DMS 273 treated with DMSO at 0.1 percent for 48 hours (cell line): ENCODE measurements at regions not wholly inside any gene's neighbourhood (a gene's known extent, or its start where the extent isn't known, plus 50 kb on each side); places are given as distances from the start of the nearest gene placed in this dataset.

Source experiments
- DNase-seq: peaks from one replicate; lab custom pipeline; 2025; lab: John Stamatoyannopoulos, UW

- DNase-seq, result no peak
Observed at GRCh38 chr2:156697906-156698305, 261.7 kb downstream of the GPD2 start.

- DNase-seq, result no peak
Observed at GRCh38 chr2:156700681-156701080, 264.5 kb downstream of the GPD2 start.

- DNase-seq, result no peak
Observed at GRCh38 chr2:156702541-156702940, 266.4 kb downstream of the GPD2 start.

GRCh38 chr2:156703642-156704041 lies 267.5 kb downstream of the GPD2 start:
- DNase-seq, result no peak

GRCh38 chr2:156704132-156704531 lies 268.0 kb downstream of the GPD2 start:
- DNase-seq, result no peak

- DNase-seq, result no peak
Observed at GRCh38 chr2:156704617-156705016, 268.4 kb downstream of the GPD2 start.

DNA sequence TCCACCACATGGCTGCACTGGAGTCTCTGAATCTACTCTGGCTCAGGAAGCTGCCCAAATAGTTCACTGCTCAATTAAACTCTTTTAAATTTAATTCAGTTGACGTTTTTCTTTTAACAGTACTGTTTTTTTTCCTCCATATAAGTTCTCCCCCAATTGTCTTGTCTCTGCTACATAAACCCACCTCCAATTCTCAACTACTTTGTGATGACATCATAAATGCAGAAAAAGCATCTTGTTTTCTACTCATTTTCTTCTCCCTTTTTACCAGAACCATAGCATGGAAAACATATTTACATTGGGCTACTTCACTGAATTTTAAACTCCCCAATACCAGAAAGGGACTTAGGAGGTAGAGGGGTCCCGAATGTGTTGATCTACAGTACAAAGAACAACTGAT lies 270.4 kb downstream of the GPD2 start:
- no peak for DNase-seq

DNA sequence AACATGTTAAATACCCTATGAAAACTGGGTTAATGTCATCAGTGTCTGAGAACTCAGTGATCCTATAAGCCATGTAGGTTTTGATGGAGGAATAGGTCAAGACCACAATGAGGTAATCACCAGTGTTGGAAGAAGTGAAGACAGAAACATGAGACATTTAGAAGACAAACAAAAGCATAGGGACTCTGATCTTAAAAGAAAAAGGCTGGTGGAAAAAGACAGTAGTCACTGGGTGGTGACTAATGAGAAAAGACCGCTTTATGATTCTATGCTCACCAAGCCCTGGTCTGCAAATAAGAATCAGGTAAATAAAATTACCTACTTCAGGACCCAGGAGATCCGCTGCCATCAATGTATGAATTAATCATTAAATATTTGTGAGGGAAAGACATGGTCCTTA lies 271.9 kb downstream of the GPD2 start:
- no peak for DNase-seq

DNA sequence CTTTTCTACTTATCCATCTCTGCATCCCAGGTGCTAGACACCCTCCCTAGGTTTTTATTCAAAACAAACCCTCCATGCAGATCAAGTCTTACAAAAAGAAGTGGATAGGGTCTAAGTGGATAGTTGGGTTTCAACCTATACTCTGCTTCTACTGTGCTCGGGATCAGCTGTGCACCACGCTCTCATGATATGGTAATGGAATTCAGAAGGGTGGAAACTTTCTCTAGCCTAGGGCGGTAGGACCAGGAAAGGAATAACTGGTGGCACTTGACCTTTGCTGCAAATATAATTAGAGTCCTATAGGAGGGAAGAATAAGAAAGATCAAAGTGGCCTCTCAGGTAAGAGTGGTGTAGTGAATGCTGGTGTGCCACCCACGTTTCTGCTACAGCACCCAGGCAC lies 272.9 kb downstream of the GPD2 start:
- no peak for DNase-seq

DNA sequence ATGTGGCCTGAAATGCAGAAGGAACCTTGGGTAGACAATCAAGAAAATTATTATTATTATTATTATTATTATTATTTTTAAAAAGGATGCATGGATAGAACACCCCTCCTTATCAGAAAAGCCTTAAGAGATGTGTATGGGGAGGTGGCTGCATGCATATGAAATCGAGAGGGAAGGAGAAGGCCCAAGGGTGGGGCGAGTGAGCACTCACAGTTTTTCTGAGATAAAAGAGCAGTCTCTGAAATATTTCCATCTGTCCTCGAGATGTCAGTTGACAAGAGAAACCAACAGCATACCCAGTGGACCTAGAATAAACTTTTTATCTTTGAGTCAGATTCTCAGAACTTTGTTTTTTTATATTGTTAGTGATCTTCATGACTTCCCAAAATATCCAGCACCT lies 282.9 kb downstream of the GPD2 start:
- DNase-seq, result no peak

- no peak for DNase-seq
Observed at GRCh38 chr2:156727867-156728266, 291.7 kb downstream of the GPD2 start.

- no peak for DNase-seq
Observed at GRCh38 chr2:156728328-156728727, 292.1 kb downstream of the GPD2 start.

DNA sequence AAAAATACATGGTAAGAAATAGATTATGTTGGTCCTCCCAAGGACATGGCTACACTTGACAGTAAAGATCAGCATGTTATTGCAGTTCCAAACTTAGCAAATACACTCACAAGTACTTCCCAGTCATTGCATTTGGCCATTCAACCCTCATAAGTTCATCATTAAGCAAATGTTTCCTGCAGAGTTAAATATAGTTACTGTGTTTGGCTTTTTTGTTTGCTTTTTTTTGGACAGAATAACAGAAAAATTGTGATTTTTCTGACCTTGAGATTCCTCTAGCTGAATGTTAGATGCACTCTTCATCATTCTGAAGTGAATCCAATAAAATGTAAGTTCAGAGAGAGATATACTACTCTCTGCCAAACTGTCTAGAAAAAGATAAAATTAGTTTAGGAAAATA lies 295.3 kb downstream of the GPD2 start:
- DNase-seq, result no peak

DNA sequence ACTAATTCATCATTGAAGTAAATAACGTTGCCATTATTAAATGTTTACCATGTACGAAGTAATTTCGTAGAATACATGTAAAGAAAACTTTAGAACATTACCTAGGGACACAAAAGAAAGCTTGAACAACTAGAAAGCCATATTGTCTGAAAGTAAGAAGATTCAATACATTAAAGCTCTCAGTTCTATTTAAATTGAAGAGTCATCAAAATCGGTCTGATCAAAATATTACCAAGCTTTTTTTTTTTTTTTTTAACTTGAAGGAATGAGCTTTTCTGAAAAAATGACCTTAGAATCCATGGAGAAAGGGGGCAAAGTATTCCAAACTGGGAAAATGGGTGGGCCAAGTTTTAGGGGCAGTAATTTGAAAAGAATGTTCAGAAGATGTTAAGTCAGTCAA lies 300.8 kb downstream of the GPD2 start:
- no peak for DNase-seq

GRCh38 chr2:156739301-156739700 lies 303.1 kb downstream of the GPD2 start:
- DNase-seq, result no peak

- no peak for DNase-seq
Observed at GRCh38 chr2:156745619-156746018, 309.4 kb downstream of the GPD2 start.

GRCh38 chr2:156748221-156748620 lies 312.0 kb downstream of the GPD2 start:
- no peak for DNase-seq

GRCh38 chr2:156752042-156752441 lies 315.9 kb downstream of the GPD2 start:
- no peak for DNase-seq

GRCh38 chr2:156753766-156754165 lies 317.6 kb downstream of the GPD2 start:
- no peak for DNase-seq

DNA sequence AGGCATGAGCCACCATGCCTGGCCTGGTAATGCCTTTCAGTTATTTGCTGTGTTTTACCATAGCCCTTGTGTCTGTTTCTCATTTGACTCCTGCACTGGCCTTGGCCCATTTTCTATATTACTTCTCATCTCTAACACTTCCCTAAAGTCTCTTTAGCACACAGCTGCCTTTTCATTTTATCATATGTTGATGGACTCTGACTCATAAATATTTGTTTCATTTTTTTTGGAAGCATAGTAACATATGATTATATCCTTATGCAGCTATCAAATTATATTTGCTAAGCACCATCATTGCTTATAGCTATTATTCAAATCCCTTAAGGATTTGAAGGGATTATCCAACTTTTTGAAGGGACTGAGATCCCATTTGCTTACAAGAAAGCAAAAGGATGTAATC lies 320.3 kb downstream of the GPD2 start:
- DNase-seq, result no peak

DNA sequence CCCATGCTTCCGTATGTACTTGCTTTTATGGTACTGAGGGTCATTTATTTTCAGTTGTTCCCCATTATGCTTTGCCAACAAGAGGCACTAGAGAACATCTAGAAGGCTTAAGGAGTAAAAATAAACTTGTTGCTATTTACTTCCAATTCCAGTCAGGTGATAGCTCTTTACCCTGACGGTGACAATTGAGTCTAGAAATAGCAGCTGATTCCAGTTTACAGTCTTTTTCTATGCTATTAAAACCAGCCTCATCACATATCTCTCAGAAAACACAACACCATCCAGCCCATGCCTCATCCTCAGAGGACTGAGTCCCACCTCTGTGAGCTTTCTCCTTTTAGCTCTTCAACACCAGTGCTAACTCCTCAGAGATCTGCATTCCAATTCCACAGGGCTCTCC lies 327.0 kb downstream of the GPD2 start:
- DNase-seq, result no peak

- DNase-seq, result no peak
Observed at GRCh38 chr2:156765043-156765442, 328.9 kb downstream of the GPD2 start.

- no peak for DNase-seq
Observed at GRCh38 chr2:156765450-156765849, 329.3 kb downstream of the GPD2 start.

DNA sequence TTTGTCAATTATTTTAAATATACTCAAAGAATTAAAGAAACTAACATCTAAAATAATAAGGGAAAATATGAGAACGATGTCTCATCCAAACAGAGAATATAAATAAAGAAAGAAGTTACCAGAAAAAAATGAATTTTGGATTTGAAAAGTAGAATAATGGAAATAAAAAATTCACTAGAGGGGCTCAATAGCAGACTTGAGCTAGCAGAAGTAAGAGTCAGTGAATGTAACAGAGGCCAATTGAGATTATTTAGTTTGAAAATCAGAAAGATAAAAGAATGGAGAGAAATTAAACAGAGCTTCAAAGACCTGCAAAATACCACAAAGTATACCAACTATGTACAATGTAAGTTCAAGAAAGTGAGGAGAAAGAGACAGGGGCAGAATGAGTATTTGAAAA lies 333.6 kb downstream of the GPD2 start:
- DNase-seq, result no peak

GRCh38 chr2:156778916-156779315 lies 342.7 kb downstream of the GPD2 start:
- DNase-seq, result no peak
